ENCODE measurements at regions not wholly inside any gene's neighbourhood (a gene's known extent, or its start where the extent isn't known, plus 50 kb on each side); places are given as distances from the start of the nearest gene placed in this dataset.

- intact Hi-C loops (cut with DNase I; ENCODE audit: low total_unique reads), result loop anchor here (10.0 kb wide), 1 partner anchor 136 kb away; the partner anchor contains the start of gene FOXD2
- no peak for DNase-seq (ENCODE audit: low spot score in 2 of 2)
- WGBS, 2 donors, result 88 to 93% methylated on average over 5 of the region's 5 CpGs
- H3K4me3 ChIP-seq (ENCODE audit: low read depth, poor library complexity, severe bottlenecking), result no peak overlapping the region
- TF ChIP-seq POLR2A (IDR thresholded peaks at IDR 0.05), result no peak
- TF ChIP-seq, protein P1, sequence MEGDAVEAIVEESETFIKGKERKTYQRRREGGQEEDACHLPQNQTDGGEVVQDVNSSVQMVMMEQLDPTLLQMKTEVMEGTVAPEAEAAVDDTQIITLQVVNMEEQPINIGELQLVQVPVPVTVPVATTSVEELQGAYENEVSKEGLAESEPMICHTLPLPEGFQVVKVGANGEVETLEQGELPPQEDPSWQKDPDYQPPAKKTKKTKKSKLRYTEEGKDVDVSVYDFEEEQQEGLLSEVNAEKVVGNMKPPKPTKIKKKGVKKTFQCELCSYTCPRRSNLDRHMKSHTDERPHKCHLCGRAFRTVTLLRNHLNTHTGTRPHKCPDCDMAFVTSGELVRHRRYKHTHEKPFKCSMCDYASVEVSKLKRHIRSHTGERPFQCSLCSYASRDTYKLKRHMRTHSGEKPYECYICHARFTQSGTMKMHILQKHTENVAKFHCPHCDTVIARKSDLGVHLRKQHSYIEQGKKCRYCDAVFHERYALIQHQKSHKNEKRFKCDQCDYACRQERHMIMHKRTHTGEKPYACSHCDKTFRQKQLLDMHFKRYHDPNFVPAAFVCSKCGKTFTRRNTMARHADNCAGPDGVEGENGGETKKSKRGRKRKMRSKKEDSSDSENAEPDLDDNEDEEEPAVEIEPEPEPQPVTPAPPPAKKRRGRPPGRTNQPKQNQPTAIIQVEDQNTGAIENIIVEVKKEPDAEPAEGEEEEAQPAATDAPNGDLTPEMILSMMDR (IDR thresholded peaks at IDR 0.05), result no peak
Measured at GRCh38 chr1:47571161-47571560, 133.3 kb downstream of the FOXD2 start.

- TF ChIP-seq, protein P1 (IDR thresholded peaks at IDR 0.05), result no peak
- intact Hi-C loops (cut with DNase I; ENCODE audit: low total_unique reads), result loop anchor here (10.0 kb wide), 1 partner anchor 137 kb away; the partner anchor contains the start of gene FOXD2
- H3K4me3 ChIP-seq (ENCODE audit: low read depth, poor library complexity, severe bottlenecking), result no peak overlapping the region
- DNase-seq (ENCODE audit: low spot score in 2 of 2), result no peak
- 99 to 100% methylated on average over 2 of the region's 2 CpGs for WGBS, 2 donors
Measured at GRCh38 chr1:47571952-47572351, 134.1 kb downstream of the FOXD2 start.

GRCh38 chr1:47572731-47573430, 135.0 kb downstream of the FOXD2 start:
- intact Hi-C loops (cut with DNase I; ENCODE audit: low total_unique reads), result loop anchor here (10.0 kb wide), 1 partner anchor 138 kb away; the partner anchor contains the start of gene FOXD2
- H3K4me3 ChIP-seq (ENCODE audit: low read depth, poor library complexity, severe bottlenecking), result no peak overlapping the region
- WGBS, 2 donors, result 65 to 78% methylated on average over 8 to 13 of the region's 13 CpGs
- no peak for TF ChIP-seq POLR2A (IDR thresholded peaks at IDR 0.05)
- TF ChIP-seq, protein P1 (IDR thresholded peaks at IDR 0.05), result no peak
- DNase-seq (ENCODE audit: low spot score in 2 of 2), result no peak

DNA sequence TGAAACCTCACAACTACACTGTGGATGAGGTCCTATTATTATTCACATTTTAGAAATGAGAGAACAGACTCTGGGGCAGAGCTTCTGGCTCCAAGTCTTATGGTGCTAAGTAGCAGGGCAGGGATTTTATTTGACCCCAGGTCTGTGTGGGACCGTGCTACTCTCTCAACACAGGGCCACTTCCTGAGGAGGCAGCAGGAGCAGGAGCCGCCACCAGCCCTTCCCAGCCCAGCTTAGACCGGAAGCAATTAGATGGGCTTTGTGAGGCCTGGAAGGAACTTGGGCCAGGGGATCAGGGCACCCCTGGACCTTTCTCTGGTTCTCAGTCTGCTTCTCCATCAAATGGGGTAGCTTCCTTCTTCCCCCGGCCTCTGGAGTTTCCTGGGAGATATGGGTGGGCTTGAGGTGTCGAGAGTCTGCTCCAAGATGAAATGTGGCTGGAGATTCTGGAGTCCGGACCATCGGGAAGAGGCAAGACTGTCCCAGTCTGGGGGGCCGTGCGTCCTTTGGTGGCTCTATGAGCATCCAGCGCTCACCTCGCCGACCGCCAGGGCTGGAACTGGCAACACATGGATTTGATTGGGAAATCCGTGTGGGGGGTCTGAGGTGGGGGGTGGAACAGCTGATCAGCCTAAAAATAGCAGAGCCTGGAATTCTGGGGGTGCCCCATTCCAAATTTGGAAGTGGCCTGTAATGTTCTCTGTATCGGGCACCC, 136.8 kb downstream of the FOXD2 start:
- no peak for TF ChIP-seq POLR2A (IDR thresholded peaks at IDR 0.05)
- TF ChIP-seq, protein P1 (IDR thresholded peaks at IDR 0.05), result no peak
- intact Hi-C loops (cut with DNase I; ENCODE audit: low total_unique reads), result loop anchor here (10.0 kb wide), 1 partner anchor 140 kb away; the partner anchor contains the start of gene FOXD2
- WGBS, 2 donors, result 89% methylated on average over 15 of the region's 15 CpGs
- no peak for DNase-seq (ENCODE audit: low spot score in 2 of 2)
- no peak overlapping the region for H3K4me3 ChIP-seq (ENCODE audit: low read depth, poor library complexity, severe bottlenecking)

GRCh38 chr1:47575855-47576757, 138.3 kb downstream of the FOXD2 start:
- DNase-seq (ENCODE audit: low spot score in 2 of 2), result peak in 1 of 2 donors; percentile 20
- intact Hi-C loops (cut with DNase I; ENCODE audit: low total_unique reads), result loop anchor here (10.0 kb wide), 1 partner anchor 141 kb away; the partner anchor contains the start of gene FOXD2
- 85 to 89% methylated on average over 10 of the region's 10 CpGs for WGBS, 2 donors

More at GRCh38 chr1:47575855-47576757, 138.3 kb downstream of the FOXD2 start:
- TF ChIP-seq, protein P1 (IDR thresholded peaks at IDR 0.05), result no peak
- no peak for TF ChIP-seq POLR2A (IDR thresholded peaks at IDR 0.05)
- H3K4me3 ChIP-seq (ENCODE audit: low read depth, poor library complexity, severe bottlenecking), result no peak overlapping the region

Measured in lower leg skin (tissue), 4 donors.